Liver (tissue), 8 donors: ENCODE measurements at regions not wholly inside any gene's neighbourhood (a gene's known extent, or its start where the extent isn't known, plus 50 kb on each side); places are given as distances from the start of the nearest gene placed in this dataset.

ENCODE experiments used
- DNase-seq: peaks from one replicate; pipeline ENCODE4 v3.0.0-alpha.2; 2017; ENCODE audit warnings: low spot score
- H3K27ac ChIP-seq, 2 donors: one replicate each; pipeline ENCODE4 v1.7.0; 2013; ENCODE audit warnings: inconsistent platforms in 2 of 2, low read length in 2 of 2, control low read depth in 1 of 2, low read depth in 1 of 2, mild to moderate bottlenecking in 1 of 2
- H3K27me3 ChIP-seq, 4 donors: one replicate each; pipeline versions ENCODE4 v1.6.1 to v1.7.0; 2013; ENCODE audit warnings: low read length in 3 of 4, inconsistent platforms in 1 of 4, mild to moderate bottlenecking in 1 of 4, moderate library complexity in 1 of 4; ENCODE audit not compliant: control insufficient read depth in 4 of 4, insufficient read depth in 4 of 4
- H3K36me3 ChIP-seq, 4 donors: one replicate each; pipeline versions ENCODE4 v1.6.1 to v1.7.0; 2013; ENCODE audit warnings: low read length in 3 of 4, mild to moderate bottlenecking in 3 of 4, low read depth in 1 of 4, moderate library complexity in 1 of 4; ENCODE audit not compliant: control insufficient read depth in 4 of 4, insufficient read depth in 3 of 4
- H3K4me1 ChIP-seq, 4 donors: one replicate each; pipeline versions ENCODE4 v1.6.1 to v1.7.0; 2013; ENCODE audit warnings: low read length in 3 of 4, mild to moderate bottlenecking in 3 of 4, moderate library complexity in 1 of 4; ENCODE audit not compliant: control insufficient read depth in 4 of 4, insufficient read depth in 4 of 4
- H3K4me3 ChIP-seq, 3 donors: one replicate each; pipeline versions ENCODE4 v1.6.1 to v1.7.0; 2013; ENCODE audit warnings: low read length in 3 of 3, control low read depth in 1 of 3, low read depth in 1 of 3, mild to moderate bottlenecking in 1 of 3
- H3K9ac ChIP-seq, 2 donors: one replicate each; pipeline ENCODE4 v1.7.0; 2013; ENCODE audit warnings: low read length in 2 of 2, mild to moderate bottlenecking in 2 of 2, moderate library complexity in 2 of 2, control low read depth in 1 of 2, low read depth in 1 of 2
- H3K9me3 ChIP-seq, 4 donors: one replicate each; pipeline versions ENCODE4 v1.6.1 to v1.7.0; 2013; ENCODE audit warnings: low read length in 3 of 4; ENCODE audit not compliant: control insufficient read depth in 4 of 4
- ATF3 ChIP-seq: IDR thresholded peaks from 2 replicates; pipeline ENCODE4 v1.6.1; 2016; ENCODE audit warnings: antibody characterized with exemption
- CTCF ChIP-seq: fragments of 150-350 bp; IDR thresholded peaks from 2 replicates; pipeline ENCODE4 v1.5.1; 2017; ENCODE audit warnings: improper control_type of control experiment, low read depth, low read length; ENCODE audit not compliant: missing input control
- EGR1 ChIP-seq, 2 donors: IDR thresholded peaks; 2 replicates each; pipeline ENCODE4 v1.6.1; 2016 to 2018; ENCODE audit warnings: antibody characterized with exemption in 2 of 2, low read depth in 2 of 2
- FOXA1 ChIP-seq: IDR thresholded peaks from 2 replicates; pipeline ENCODE4 v1.6.1; 2016; ENCODE audit warnings: antibody characterized with exemption
- FOXA2 ChIP-seq: IDR thresholded peaks from 2 replicates; pipeline ENCODE4 v1.6.1; 2016; ENCODE audit warnings: antibody characterized with exemption
- GABPA ChIP-seq, 2 donors: IDR thresholded peaks in 1 of 2; conservative IDR thresholded peaks in 1 of 2; 2 replicates each; pipeline ENCODE4 v1.6.1; 2016; ENCODE audit warnings: antibody characterized with exemption in 2 of 2, mild to moderate bottlenecking in 1 of 2, moderate library complexity in 1 of 2
- HNF4A ChIP-seq, 2 donors: conservative IDR thresholded peaks; 2 replicates each; pipeline ENCODE4 v1.6.1; 2016; ENCODE audit warnings: antibody characterized with exemption in 2 of 2, mild to moderate bottlenecking in 2 of 2
- HNF4G ChIP-seq: IDR thresholded peaks from 2 replicates; pipeline ENCODE4 v1.6.1; 2016; ENCODE audit warnings: antibody characterized with exemption
- JUND ChIP-seq, 2 donors: IDR thresholded peaks; 2 replicates each; pipeline ENCODE4 v1.6.1; 2016; ENCODE audit warnings: antibody characterized with exemption in 2 of 2
- MAX ChIP-seq: IDR thresholded peaks from 2 replicates; pipeline ENCODE4 v1.6.1; 2016; ENCODE audit warnings: antibody characterized with exemption
- NR2F2 ChIP-seq: IDR thresholded peaks from 2 replicates; pipeline ENCODE4 v1.6.1; 2016; ENCODE audit warnings: antibody characterized with exemption
- RAD21 ChIP-seq, 2 donors: IDR thresholded peaks; 2 replicates each; pipeline ENCODE4 v1.6.1; 2016; ENCODE audit warnings: antibody characterized with exemption in 2 of 2, mild to moderate bottlenecking in 2 of 2
- REST ChIP-seq: IDR thresholded peaks from 2 replicates; pipeline ENCODE4 v1.6.1; 2016; ENCODE audit warnings: antibody characterized with exemption, mild to moderate bottlenecking
- RXRA ChIP-seq, 2 donors: IDR thresholded peaks; 2 replicates each; pipeline ENCODE4 v1.6.1; 2017 to 2018; ENCODE audit warnings: antibody characterized with exemption in 2 of 2, mild to moderate bottlenecking in 1 of 2
- SP1 ChIP-seq: IDR thresholded peaks from 2 replicates; pipeline ENCODE4 v1.6.1; 2018; ENCODE audit warnings: antibody characterized with exemption, mild to moderate bottlenecking
- TAF1 ChIP-seq: conservative IDR thresholded peaks from 2 replicates; pipeline ENCODE4 v1.6.1; 2016; ENCODE audit warnings: antibody characterized with exemption, mild to moderate bottlenecking
- YY1 ChIP-seq: IDR thresholded peaks from 2 replicates; pipeline ENCODE4 v1.6.1; 2016; ENCODE audit warnings: antibody characterized with exemption, mild to moderate bottlenecking
- WGBS: extraction: QIAGEN DNeasy Blood & Tissue Kit; methylation state at CpG from one replicate; pipeline ENCODE4 v1.1.7; 2013; 5-methylcytosine and 5-hydroxymethylcytosine counted together
- donor health status: healthy.
- donor health status: healthy.
- donor health status: healthy.
- donor health status: healthy.
- donor health status: healthy.

GRCh38 chr6:95487817-95488216 is 89.5 kb upstream of the MANEA start:
- no peak overlapping the region for H3K9ac ChIP-seq
- TF ChIP-seq HNF4A (conservative IDR thresholded peaks at IDR 0.05), result no peak
- TF ChIP-seq GABPA (IDR thresholded peaks at IDR 0.05 in 1 of 2, conservative IDR thresholded peaks at IDR 0.05 in 1 of 2), result no peak
- no peak for TF ChIP-seq RXRA (IDR thresholded peaks at IDR 0.05)
- no peak for TF ChIP-seq EGR1 (IDR thresholded peaks at IDR 0.05; ENCODE audit: low read depth in 2 of 2)
- TF ChIP-seq CTCF, result no peak
- TF ChIP-seq TAF1, result no peak
- no peak for TF ChIP-seq JUND (IDR thresholded peaks at IDR 0.05)
- no peak for TF ChIP-seq FOXA2
- TF ChIP-seq NR2F2, result no peak
- TF ChIP-seq YY1, result no peak
- TF ChIP-seq FOXA1, result no peak
- H3K27me3 ChIP-seq, result no peaks in the 10 kb centered on the region
- no peaks in the 10 kb centered on the region for H3K36me3 ChIP-seq
- no peak overlapping the region for H3K4me3 ChIP-seq
- no peak for DNase-seq
- no peaks in the 10 kb centered on the region for H3K9me3 ChIP-seq
- H3K27ac ChIP-seq, result no peak overlapping the region
- H3K4me1 ChIP-seq, result no peaks in the 10 kb centered on the region

GRCh38 chr6:95489185-95489863 is 88.0 kb upstream of the MANEA start:
- no peaks in the 10 kb centered on the region for H3K9me3 ChIP-seq
- H3K4me1 ChIP-seq, result no peaks in the 10 kb centered on the region
- WGBS, result 34% methylated on average over 3 of the region's 3 CpGs
- no peak for DNase-seq
- no peak overlapping the region for H3K27ac ChIP-seq
- H3K27me3 ChIP-seq, result no peaks in the 10 kb centered on the region
- TF ChIP-seq FOXA2 (no peak), YY1 (no peak), NR2F2 (no peak), HNF4G (no peak), TAF1 (no peak), SP1 (no peak)
- no peaks in the 10 kb centered on the region for H3K36me3 ChIP-seq
- H3K9ac ChIP-seq, result no peak overlapping the region
- no peak overlapping the region for H3K4me3 ChIP-seq

- no peak overlapping the region for H3K4me3 ChIP-seq
- H3K9me3 ChIP-seq, result peaks cover 0 to 2% (median 0%) of the 10 kb centered on the region in 4 donors
- H3K4me1 ChIP-seq, result no peaks in the 10 kb centered on the region
- H3K36me3 ChIP-seq, result no peaks in the 10 kb centered on the region
- H3K27me3 ChIP-seq, result no peaks in the 10 kb centered on the region
- no peak overlapping the region for H3K27ac ChIP-seq
- WGBS, result 94% methylated on average over 28 of the region's 28 CpGs
- no peak for DNase-seq
- TF ChIP-seq MAX (no peak), REST (no peak), NR2F2 (no peak), CTCF (no peak), EGR1 (IDR thresholded peaks at IDR 0.05; ENCODE audit: low read depth in 2 of 2) (no peak), FOXA1 (no peak), HNF4A (conservative IDR thresholded peaks at IDR 0.05) (no peak), FOXA2 (no peak), JUND (IDR thresholded peaks at IDR 0.05) (no peak), RAD21 (IDR thresholded peaks at IDR 0.05) (no peak), HNF4G (no peak), RXRA (IDR thresholded peaks at IDR 0.05) (no peak), TAF1 (no peak), ATF3 (no peak), YY1 (no peak), SP1 (no peak)
- H3K9ac ChIP-seq, result no peak overlapping the region
Observed at GRCh38 chr6:95496769-95497426, 80.4 kb upstream of the MANEA start.
